GM12875 (cell line): ENCODE measurements at regions not wholly inside any gene's neighbourhood (a gene's known extent, or its start where the extent isn't known, plus 50 kb on each side); places are given as distances from the start of the nearest gene placed in this dataset.

Experiments used
- H3K4me3 ChIP-seq: one replicate; pipeline ENCODE4 v1.5.1; 2011; ENCODE audit warnings: low read depth, low read length, control low read depth
- TF ChIP-seq, protein P1 (sequence below): IDR thresholded peaks from 2 replicates; pipeline ENCODE4 v1.5.1; 2011; ENCODE audit warnings: low read depth, mild to moderate bottlenecking, control low read depth, inconsistent platforms, low read length, moderate library complexity, borderline replicate concordance; ENCODE audit not compliant: insufficient read depth

DNA sequence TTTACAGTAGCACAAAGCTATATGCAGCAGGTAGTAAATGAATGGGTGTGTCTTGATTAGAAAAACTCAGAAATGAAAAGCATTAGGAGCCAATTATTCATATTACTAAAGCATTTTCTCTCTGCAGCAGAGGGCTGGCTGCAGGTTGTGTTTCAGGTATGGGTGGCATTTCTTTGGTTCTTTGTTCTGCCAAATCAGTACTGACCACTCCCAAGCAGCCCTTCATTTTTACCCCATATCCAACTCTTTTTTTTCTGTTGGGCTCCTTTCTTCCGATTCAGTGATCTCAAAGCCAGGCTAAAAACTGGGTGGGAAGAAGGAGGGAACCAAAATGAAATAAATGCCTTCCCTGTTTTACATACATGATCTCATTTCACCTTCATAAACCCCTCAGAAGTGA, 162.3 kb downstream of the SPRY1 start:
- no peak overlapping the region for H3K4me3 ChIP-seq

DNA sequence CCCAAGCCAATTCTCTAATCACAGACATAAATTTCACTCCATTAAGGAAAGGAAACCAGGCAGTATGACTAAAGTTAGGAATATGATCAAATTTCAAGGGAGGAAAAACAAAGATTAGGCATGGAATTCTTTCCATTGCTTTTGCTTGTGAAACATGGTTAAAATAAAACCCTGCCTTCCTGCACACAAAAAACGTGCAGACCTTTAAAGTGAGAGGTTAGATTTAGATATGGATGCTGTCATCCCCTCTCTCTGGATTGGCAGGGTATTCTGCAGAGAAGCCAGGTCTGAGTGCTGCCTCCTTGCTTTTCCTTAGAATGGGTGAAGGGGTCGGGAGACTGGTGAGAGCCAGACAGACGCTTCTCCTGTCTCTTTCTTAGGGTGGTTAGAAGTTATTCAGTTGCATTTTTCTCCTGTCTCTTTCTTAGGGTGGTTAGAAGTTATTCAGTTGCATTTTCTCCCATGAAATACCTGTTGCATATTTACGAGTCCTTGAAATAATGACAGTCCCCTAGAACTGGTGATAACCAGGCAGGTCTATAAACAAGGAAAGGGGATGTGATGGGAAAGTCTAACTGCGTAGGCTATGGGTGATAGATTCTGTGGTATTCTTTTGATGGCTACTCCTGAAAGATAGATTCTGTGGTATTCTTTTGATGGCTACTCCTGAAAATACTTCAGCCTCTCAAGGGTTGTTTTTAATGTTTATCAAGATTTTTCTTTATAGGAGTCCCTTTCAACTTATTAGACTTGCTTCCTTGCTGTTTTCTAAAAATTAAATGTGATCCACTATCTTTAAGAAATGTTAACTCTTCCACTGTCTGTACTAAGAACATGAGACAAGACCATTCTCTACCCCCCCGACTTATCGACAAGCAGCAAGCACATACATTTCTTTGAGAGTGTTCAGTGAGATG, 163.6 kb downstream of the SPRY1 start:
- TF ChIP-seq, protein P1, sequence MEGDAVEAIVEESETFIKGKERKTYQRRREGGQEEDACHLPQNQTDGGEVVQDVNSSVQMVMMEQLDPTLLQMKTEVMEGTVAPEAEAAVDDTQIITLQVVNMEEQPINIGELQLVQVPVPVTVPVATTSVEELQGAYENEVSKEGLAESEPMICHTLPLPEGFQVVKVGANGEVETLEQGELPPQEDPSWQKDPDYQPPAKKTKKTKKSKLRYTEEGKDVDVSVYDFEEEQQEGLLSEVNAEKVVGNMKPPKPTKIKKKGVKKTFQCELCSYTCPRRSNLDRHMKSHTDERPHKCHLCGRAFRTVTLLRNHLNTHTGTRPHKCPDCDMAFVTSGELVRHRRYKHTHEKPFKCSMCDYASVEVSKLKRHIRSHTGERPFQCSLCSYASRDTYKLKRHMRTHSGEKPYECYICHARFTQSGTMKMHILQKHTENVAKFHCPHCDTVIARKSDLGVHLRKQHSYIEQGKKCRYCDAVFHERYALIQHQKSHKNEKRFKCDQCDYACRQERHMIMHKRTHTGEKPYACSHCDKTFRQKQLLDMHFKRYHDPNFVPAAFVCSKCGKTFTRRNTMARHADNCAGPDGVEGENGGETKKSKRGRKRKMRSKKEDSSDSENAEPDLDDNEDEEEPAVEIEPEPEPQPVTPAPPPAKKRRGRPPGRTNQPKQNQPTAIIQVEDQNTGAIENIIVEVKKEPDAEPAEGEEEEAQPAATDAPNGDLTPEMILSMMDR = no peak
- H3K4me3 ChIP-seq = no peak overlapping the region

More for the DNA sequence above, 162.3 kb downstream of the SPRY1 start:
- TF ChIP-seq, protein P1 = no peak

DNA sequence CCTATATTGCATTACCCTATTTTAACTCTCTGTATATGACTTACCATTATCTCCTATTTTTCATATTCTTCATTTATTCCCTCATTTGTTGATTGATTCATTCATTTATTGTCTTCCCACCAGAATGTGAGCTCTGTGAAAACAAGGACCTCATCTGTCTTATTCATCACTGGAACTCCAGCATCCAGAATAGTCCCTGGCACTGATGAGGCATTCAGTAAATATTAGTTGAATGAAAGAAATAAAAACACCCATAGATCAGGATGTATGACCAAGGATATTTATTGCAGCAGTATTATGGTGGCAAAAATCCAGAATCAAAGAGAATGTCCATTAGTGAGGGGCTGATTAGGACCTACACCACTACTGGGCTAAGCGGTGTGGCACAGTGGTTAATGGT, 164.9 kb downstream of the SPRY1 start:
- TF ChIP-seq, protein P1 = no peak
- no peak overlapping the region for H3K4me3 ChIP-seq

DNA sequence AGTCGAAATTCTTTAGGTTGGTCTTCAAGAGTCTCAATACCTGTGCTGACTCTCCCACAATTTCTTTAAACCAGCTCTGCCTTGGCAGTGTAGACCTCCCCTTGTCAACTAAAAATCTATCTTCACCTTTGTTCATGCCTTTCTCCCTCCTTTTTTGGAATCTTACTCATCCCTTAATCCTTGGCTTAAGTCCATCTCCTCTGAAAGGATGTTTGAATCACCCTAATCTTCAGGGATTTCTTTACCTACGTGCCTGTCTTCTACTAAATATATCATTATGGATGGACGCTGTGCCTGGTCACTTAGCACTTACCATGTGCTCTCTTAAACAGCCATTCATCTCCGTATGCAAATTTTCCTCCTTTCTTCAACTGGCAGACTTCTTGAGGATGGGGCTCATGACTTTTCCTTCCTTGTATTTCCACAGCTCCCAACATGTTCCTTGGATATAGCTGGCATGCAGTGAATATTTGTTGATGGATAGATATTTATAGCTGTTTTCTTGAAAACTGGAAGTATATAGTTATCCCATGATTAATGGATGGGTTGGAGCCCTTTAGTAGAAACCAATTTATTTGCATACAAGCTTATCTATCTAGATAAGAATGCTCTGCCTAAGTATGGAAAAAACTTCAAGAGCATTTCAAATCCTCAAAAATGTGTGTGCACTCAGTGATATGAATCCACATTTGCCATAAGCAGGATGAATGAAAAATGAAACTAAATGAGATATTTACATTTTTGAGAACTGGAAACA, 166.6 kb downstream of the SPRY1 start:
- H3K4me3 ChIP-seq = no peak overlapping the region
- TF ChIP-seq, protein P1 = no peak

DNA sequence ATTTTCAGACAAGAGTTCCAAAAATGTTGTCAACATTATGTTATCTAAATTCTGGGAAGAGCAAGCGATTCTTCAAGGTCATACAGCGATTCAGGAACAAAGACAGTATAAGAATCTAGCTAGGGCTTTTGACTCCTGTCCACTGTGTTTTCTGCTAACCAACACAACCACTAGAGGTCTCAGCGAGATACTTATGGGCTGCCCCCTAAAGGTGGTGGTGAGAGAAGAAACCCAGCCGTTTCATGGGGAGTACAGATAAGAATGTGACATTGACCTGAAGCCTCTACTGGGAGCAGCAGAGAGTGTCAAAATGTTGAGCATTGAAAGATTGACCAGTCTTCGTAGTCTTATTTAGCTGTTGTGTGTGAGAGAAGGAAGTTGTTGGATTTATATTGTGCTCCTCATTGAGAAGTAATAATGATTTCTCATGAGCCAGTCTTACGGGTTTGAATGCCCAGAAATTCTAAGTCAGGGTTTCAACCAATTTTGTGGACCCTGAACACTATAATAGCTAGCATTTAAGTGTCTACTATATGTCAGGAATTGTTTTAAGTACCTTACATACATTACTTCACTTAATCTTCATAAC, 168.3 kb downstream of the SPRY1 start:
- TF ChIP-seq, protein P1 = peak; percentile 87

DNA sequence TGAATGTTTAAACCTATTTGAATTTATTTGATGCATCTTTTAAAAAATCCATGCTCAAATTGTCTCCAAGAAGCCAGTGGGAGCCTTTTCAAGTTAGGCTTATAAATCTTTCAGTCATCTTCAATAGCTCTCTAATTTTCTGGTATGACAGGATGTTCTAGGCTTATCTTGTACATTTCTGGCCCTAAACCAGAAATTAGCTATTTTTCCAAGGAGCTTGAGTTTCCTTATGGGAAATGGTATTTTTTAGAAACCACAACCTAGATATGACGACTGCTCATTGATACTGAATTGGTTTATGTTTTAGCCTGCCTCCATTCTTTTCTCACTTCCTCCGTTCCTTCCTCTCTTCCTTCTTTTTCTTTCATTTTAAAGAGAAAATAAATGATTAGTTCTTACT, 172.3 kb downstream of the SPRY1 start:
- TF ChIP-seq, protein P1 = no peak
- no peak overlapping the region for H3K4me3 ChIP-seq

More for the DNA sequence above, 168.3 kb downstream of the SPRY1 start:
- no peak overlapping the region for H3K4me3 ChIP-seq

DNA sequence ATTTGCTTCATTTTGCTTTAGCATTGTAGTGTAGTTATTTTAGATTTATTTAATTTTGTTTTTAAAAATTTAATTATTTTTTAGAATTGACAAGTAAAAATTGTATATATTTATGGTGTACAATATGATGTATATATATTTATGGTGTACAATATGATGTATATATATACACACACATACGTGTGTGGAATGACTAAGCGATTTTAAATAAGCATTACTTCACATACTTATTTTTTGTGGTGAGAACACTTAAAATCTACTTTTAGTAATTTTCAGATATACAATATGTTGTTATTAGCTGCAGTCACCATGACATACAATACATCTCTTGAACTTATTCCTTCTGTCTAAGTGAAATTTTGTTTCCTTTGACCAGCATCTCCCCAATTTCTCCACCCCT, 172.9 kb downstream of the SPRY1 start:
- TF ChIP-seq, protein P1 = no peak
- H3K4me3 ChIP-seq = no peak overlapping the region
